ENCODE measurements at regions not wholly inside any gene's neighbourhood (a gene's known extent, or its start where the extent isn't known, plus 50 kb on each side); places are given as distances from the start of the nearest gene placed in this dataset.

DNA sequence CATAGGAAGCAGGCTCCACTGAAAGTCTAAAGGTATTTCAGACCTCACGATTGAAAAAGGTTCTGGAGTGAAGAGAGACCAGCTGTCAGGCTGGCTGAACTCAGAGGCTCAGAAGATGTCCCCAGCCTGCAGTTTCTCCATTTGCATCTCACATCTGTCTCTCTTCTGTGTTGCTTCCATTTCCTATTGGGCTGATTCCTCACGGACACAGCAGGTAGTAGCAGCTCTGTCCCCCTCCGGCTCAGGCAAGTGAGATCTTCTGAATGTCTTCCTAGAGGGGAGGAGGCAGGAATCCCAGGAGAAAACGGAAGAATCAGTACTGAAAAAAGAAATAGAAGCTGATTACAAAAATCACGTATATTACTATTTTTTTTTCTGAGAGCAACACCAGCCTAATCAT lies 274.1 kb upstream of the COBL start:
- H4K20me1 ChIP-seq (ENCODE audit: insufficient read depth, low read length): no peaks in the 10 kb centered on the region
- H3K23ac ChIP-seq (ENCODE audit: low read depth, low read length): no peak overlapping the region
- intact Hi-C loops (cut with micrococcal nuclease) (no loop called here), in situ Hi-C loops (cut with MboI; ENCODE audit: low sequenced_read_pairs) (no loop called here), dilution Hi-C loops (cut with HindIII; ENCODE audit: low sequenced_read_pairs, unreplicated experiment) (no loop called here)
- no peak overlapping the region for H3K14ac ChIP-seq (replicated peaks; ENCODE audit: low read depth, low read length)
- no peak for TF ChIP-seq BHLHE40 (IDR thresholded peaks at IDR 0.05; ENCODE audit: low read depth, low read length)
- TF ChIP-seq MXI1 (IDR thresholded peaks at IDR 0.05; ENCODE audit: borderline replicate concordance, low read depth, low read length): no peak
- no peak overlapping the region for H2AK5ac ChIP-seq (ENCODE audit: low read depth, low read length)
- no peak overlapping the region for H3K9ac ChIP-seq (ENCODE audit: low read depth, low read length)
- H3K18ac ChIP-seq (ENCODE audit: low read depth, low read length): no peak overlapping the region
- BruUV-seq (replicated peaks): no TSS peak
- H3K9me3 ChIP-seq (ENCODE audit: control insufficient read depth, insufficient read depth, low read length): peaks cover 12% of the 10 kb centered on the region; the same call in 1 of the 2 replicates
- no peak overlapping the region for H4K8ac ChIP-seq (ENCODE audit: low read depth in 2 of 2, low read length in 2 of 2)
- no CpG with 5 or more reads among the region's 5 CpGs for WGBS, 2 experiments (ENCODE audit: extremely low coverage in 2 of 2, insufficient read length in 1 of 2)
- no peaks in the 10 kb centered on the region for H3K9me1 ChIP-seq (ENCODE audit: insufficient read depth, low read length)
- no peak for DNase-seq
- ChIA-PET POLR2A (ENCODE audit: unreplicated experiment) (no interaction called here), CTCF (no interaction called here)
- no peaks in the 10 kb centered on the region for H3K36me3 ChIP-seq (ENCODE audit: control insufficient read depth, insufficient read depth, low read length)
- H4K5ac ChIP-seq (ENCODE audit: low read depth, low read length): no peak overlapping the region
- H4K91ac ChIP-seq (ENCODE audit: insufficient read depth, low read depth, low read length): no peak overlapping the region
- no peak overlapping the region for H2AFZ ChIP-seq (replicated peaks; ENCODE audit: low read length, poor library complexity)
- no peak overlapping the region for H2AK9ac ChIP-seq (replicated peaks; ENCODE audit: low read depth, low read length, poor library complexity)
- no peak overlapping the region for H3K56ac ChIP-seq (ENCODE audit: extremely low read depth, insufficient read depth, low read length)
- H3K27ac ChIP-seq (ENCODE audit: insufficient read depth, low read length): no peak overlapping the region
- no peak for ATAC-seq (ENCODE audit: low read depth)
- no peak overlapping the region for H2BK5ac ChIP-seq (ENCODE audit: low read depth, low read length, poor library complexity, severe bottlenecking)
- no peak overlapping the region for H3K4me3 ChIP-seq (ENCODE audit: insufficient read depth, low read depth, low read length)
- no peak overlapping the region for H2BK20ac ChIP-seq (ENCODE audit: low read depth, low read length)
- no peaks in the 10 kb centered on the region for H3K79me1 ChIP-seq (ENCODE audit: low read depth in 1 of 2, low read length in 2 of 2)
- H3K4me2 ChIP-seq (ENCODE audit: low read depth, low read length): no peak overlapping the region
- no peaks in the 10 kb centered on the region for H3K4me1 ChIP-seq (ENCODE audit: control insufficient read depth, insufficient read depth, low read length)
- H3K27me3 ChIP-seq (ENCODE audit: control insufficient read depth, insufficient read depth, low read length): no peaks in the 10 kb centered on the region
- no peak overlapping the region for H2BK15ac ChIP-seq (ENCODE audit: low read depth, low read length)
- no peak overlapping the region for H2BK120ac ChIP-seq (ENCODE audit: low read depth, low read length)
- no peak overlapping the region for H3K4ac ChIP-seq (ENCODE audit: low read depth, low read length)
